Endodermal cell (in vitro differentiated cells): ENCODE measurements at regions not wholly inside any gene's neighbourhood (a gene's known extent, or its start where the extent isn't known, plus 50 kb on each side); places are given as distances from the start of the nearest gene placed in this dataset.
A peak's percentile ranks its signal among the peaks of the same experiment; 100 is the strongest.

Source experiments
- DNase-seq: peaks from one replicate; pipeline ENCODE4 v3.0.0-alpha.2; 2017
- H3K27ac ChIP-seq: 2 replicates; pipeline ENCODE4 v1.5.1; 2013; ENCODE audit warnings: mild to moderate bottlenecking, low read depth, low read length, moderate library complexity
- H3K27me3 ChIP-seq: 2 replicates; pipeline ENCODE4 v1.6.1; 2013; ENCODE audit warnings: mild to moderate bottlenecking, low read length, moderate library complexity; ENCODE audit not compliant: insufficient read depth, control insufficient read depth, poor library complexity, severe bottlenecking
- H3K36me3 ChIP-seq: 2 replicates; pipeline ENCODE4 v1.7.0; 2013; ENCODE audit warnings: mild to moderate bottlenecking, low read length, moderate library complexity; ENCODE audit not compliant: control insufficient read depth, insufficient read depth
- H3K4me1 ChIP-seq: one replicate; pipeline ENCODE4 v1.7.0; 2013; ENCODE audit warnings: low read length; ENCODE audit not compliant: control insufficient read depth, insufficient read depth
- H3K4me3 ChIP-seq: 2 replicates; pipeline ENCODE4 v1.5.1; 2013; ENCODE audit warnings: mild to moderate bottlenecking, low read length, moderate library complexity
- H3K9ac ChIP-seq: 2 replicates; pipeline ENCODE4 v1.6.1; 2013; ENCODE audit warnings: mild to moderate bottlenecking, low read length, moderate library complexity; ENCODE audit not compliant: poor library complexity, severe bottlenecking; ENCODE audit errors: extremely low read depth
- H3K9me3 ChIP-seq: 2 replicates; pipeline ENCODE4 v1.6.1; 2013; ENCODE audit warnings: mild to moderate bottlenecking, low read length, moderate library complexity; ENCODE audit not compliant: control insufficient read depth
- H3K27ac Mint-ChIP-seq: 2 replicates; pipeline ENCODE4 v1.8.0; 2020; ENCODE audit warnings: mixed read lengths
- H3K27me3 Mint-ChIP-seq: 2 replicates; pipeline ENCODE4 v1.8.0; 2021; ENCODE audit warnings: mild to moderate bottlenecking, mixed read lengths; ENCODE audit not compliant: insufficient read depth
- H3K36me3 Mint-ChIP-seq: 2 replicates; pipeline ENCODE4 v1.8.0; 2020; ENCODE audit warnings: low read depth, mixed read lengths
- H3K4me1 Mint-ChIP-seq: 2 replicates; pipeline ENCODE4 v1.8.0; 2020; ENCODE audit warnings: mixed read lengths
- H3K4me3 Mint-ChIP-seq: 2 replicates; pipeline ENCODE4 v1.8.0; 2020; ENCODE audit warnings: mild to moderate bottlenecking, moderate library complexity, mixed read lengths
- H3K9me3 Mint-ChIP-seq: 2 replicates; pipeline ENCODE4 v1.8.0; 2020; ENCODE audit warnings: mild to moderate bottlenecking, mixed read lengths
- WGBS, 2 experiments: methylation state at CpG; one replicate each; pipeline versions ENCODE4 v1.1.5 to v1.1.7; 2013; ENCODE audit warnings: missing lambda C conversion rate in 2 of 2, mixed read lengths in 1 of 2; ENCODE audit not compliant: insufficient coverage in 1 of 2, insufficient read length in 1 of 2; 5-methylcytosine and 5-hydroxymethylcytosine counted together
- TF ChIP-seq, protein P1 (sequence below): fragments of 200-600 bp; sonication (generic); conservative IDR thresholded peaks from 2 replicates; pipeline ENCODE4 v1.5.0; 2021; ENCODE audit warnings: antibody characterized with exemption, mild to moderate bottlenecking

DNA sequence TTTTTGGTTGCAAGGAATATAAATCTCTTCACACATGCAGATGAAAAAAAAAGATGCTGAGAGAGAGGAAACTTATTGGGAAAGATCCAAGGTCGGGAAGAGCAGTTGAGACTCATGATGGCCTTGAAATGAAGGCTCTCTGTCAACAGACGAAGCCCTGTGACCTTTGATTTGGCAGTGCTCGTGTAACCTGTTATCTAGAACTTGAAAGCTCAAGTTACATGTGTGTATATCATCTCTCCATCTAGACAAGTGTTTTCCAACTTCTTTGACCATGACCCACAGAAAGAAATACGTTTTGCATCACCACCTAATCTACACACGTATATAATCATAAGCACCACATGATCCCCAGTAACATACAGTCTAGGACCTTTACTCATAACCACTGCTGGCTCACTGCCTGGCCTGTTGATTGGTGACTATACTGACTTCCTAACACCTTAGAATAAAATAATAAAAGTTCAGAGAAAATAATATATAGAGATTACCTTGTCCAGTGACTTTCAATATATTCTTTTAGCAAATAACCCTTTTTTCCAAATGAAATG lies 319.0 kb upstream of the PKDCC start:
- WGBS, 2 experiments = 82 to 96% methylated on average over 3 to 5 of the region's 5 CpGs
- no peak overlapping the region for H3K27ac ChIP-seq
- Mint-ChIP-seq H3K4me3 (no peak overlapping the region), H3K9me3 (no peaks in the 10 kb centered on the region), H3K27ac (no peak overlapping the region), H3K4me1 (peaks cover 69% of the 10 kb centered on the region), H3K36me3 (no peaks in the 10 kb centered on the region), H3K27me3 (no peaks in the 10 kb centered on the region)
- TF ChIP-seq, protein P1, sequence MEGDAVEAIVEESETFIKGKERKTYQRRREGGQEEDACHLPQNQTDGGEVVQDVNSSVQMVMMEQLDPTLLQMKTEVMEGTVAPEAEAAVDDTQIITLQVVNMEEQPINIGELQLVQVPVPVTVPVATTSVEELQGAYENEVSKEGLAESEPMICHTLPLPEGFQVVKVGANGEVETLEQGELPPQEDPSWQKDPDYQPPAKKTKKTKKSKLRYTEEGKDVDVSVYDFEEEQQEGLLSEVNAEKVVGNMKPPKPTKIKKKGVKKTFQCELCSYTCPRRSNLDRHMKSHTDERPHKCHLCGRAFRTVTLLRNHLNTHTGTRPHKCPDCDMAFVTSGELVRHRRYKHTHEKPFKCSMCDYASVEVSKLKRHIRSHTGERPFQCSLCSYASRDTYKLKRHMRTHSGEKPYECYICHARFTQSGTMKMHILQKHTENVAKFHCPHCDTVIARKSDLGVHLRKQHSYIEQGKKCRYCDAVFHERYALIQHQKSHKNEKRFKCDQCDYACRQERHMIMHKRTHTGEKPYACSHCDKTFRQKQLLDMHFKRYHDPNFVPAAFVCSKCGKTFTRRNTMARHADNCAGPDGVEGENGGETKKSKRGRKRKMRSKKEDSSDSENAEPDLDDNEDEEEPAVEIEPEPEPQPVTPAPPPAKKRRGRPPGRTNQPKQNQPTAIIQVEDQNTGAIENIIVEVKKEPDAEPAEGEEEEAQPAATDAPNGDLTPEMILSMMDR = no peak
- no peak overlapping the region for H3K9ac ChIP-seq
- no peaks in the 10 kb centered on the region for H3K36me3 ChIP-seq
- no peaks in the 10 kb centered on the region for H3K9me3 ChIP-seq
- H3K4me1 ChIP-seq = peaks cover 46% of the 10 kb centered on the region
- no peak overlapping the region for H3K4me3 ChIP-seq
- no peaks in the 10 kb centered on the region for H3K27me3 ChIP-seq
- DNase-seq = no peak

DNA sequence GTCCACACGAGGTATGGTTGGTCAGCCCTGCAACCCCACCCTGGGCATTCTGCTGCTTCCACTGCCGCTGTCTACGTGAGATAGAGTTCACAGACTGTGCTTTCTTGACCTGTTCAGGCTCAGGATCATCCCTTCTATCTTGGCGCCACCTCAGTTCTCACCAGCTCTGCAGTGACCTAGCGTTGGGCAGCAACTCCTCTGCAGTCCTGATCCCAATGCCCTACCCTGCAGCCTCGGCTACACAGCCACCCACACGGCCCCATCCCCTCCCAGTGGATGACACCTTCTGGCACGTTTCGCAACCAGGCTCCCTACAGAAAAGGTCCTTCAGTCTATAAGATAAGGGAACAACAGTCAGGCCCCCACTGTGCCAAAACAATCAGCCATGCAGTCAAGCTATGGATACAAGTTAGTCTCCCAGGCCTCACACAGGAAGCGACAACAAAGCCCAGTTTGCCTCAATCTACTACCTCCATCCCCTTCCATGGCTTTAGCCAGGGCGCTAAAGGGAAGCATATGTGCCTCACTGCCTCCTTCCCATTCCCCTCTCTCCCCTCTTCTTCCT lies 317.9 kb upstream of the PKDCC start:
- Mint-ChIP-seq H3K27ac (peak overlapping the region; percentile 80), H3K9me3 (no peaks in the 10 kb centered on the region), H3K4me1 (peaks cover 61% of the 10 kb centered on the region), H3K4me3 (no peak overlapping the region), H3K36me3 (no peaks in the 10 kb centered on the region), H3K27me3 (no peaks in the 10 kb centered on the region)
- H3K4me1 ChIP-seq = peaks cover 36% of the 10 kb centered on the region
- H3K27ac ChIP-seq = no peak overlapping the region
- no peak overlapping the region for H3K9ac ChIP-seq
- WGBS, 2 experiments = 67 to 92% methylated on average over 6 to 11 of the region's 11 CpGs
- H3K4me3 ChIP-seq = peak overlapping the region; percentile 11
- H3K36me3 ChIP-seq = no peaks in the 10 kb centered on the region
- H3K9me3 ChIP-seq = no peaks in the 10 kb centered on the region
- TF ChIP-seq, protein P1 = no peak
- DNase-seq = peak; percentile 88
- H3K27me3 ChIP-seq = no peaks in the 10 kb centered on the region

DNA sequence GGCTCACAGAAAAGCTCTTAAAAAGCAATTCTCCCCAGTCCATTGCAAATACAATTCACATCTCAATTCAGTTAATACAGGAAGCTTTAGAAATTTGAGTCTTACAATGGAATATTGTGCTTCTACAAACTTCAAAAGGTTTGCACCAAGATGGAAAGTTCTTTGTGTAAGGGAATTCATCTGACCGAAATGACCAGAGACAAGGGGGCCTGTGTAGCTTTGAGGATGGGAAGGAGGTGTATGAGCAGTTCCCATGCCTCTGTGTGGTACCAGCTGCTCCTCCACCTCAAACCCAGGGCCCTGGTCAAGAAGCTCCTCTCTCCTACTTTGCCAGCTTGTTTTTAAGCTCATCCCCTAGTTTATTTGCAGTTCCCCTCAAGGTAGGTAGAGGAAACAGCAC lies 312.8 kb upstream of the PKDCC start:
- DNase-seq = no peak
- WGBS, 2 experiments = 84% methylated on average over 1 of the region's 1 CpG; no CpG with 5 or more reads in 1 of the 2 experiments
- Histone ChIP-seq H3K27me3 (no peaks in the 10 kb centered on the region), H3K27ac (no peak overlapping the region), H3K9ac (no peak overlapping the region), H3K9me3 (peaks cover 13% of the 10 kb centered on the region), H3K4me3 (no peak overlapping the region), H3K4me1 (peaks cover 23% of the 10 kb centered on the region), H3K36me3 (no peaks in the 10 kb centered on the region)
- Mint-ChIP-seq H3K27me3 (no peaks in the 10 kb centered on the region), H3K4me1 (peaks cover 43% of the 10 kb centered on the region), H3K36me3 (no peaks in the 10 kb centered on the region), H3K27ac (peak overlapping the region; percentile 53), H3K9me3 (peaks cover 9% of the 10 kb centered on the region), H3K4me3 (no peak overlapping the region)
- TF ChIP-seq, protein P1 = no peak
